ENCODE measurements at regions not wholly inside any gene's neighbourhood (a gene's known extent, or its start where the extent isn't known, plus 50 kb on each side); places are given as distances from the start of the nearest gene placed in this dataset.
"Not testable (repeated sequence)": the region's sequence is repeated elsewhere in the genome, so short reads cannot be mapped to it uniquely, and the experiment has no call there.

GRCh38 chr6:167470836-167471547 is 146.1 kb downstream of the TTLL2 start:
- DNase-seq (ENCODE audit: low spot score), result no peak

- DNase-seq (ENCODE audit: low spot score), result no peak
These were observed 146.7 kb downstream of the TTLL2 start for GRCh38 chr6:167471548-167471930.

- DNase-seq (ENCODE audit: low spot score), result no peak
These were observed 147.3 kb downstream of the TTLL2 start for GRCh38 chr6:167472148-167472547.

GRCh38 chr6:167472880-167473279 is 148.0 kb downstream of the TTLL2 start:
- no peak for DNase-seq (ENCODE audit: low spot score)

- DNase-seq (ENCODE audit: low spot score), result no peak
These were observed 149.3 kb downstream of the TTLL2 start for GRCh38 chr6:167474171-167474570.

GRCh38 chr6:167474725-167475124 is 149.8 kb downstream of the TTLL2 start:
- no peak for DNase-seq (ENCODE audit: low spot score)

- no peak for DNase-seq (ENCODE audit: low spot score)
These were observed 151.1 kb downstream of the TTLL2 start for GRCh38 chr6:167475947-167476346.

- DNase-seq (ENCODE audit: low spot score), result no peak
These were observed 152.1 kb downstream of the TTLL2 start for GRCh38 chr6:167476844-167477595.

- DNase-seq (ENCODE audit: low spot score), result no peak
These were observed 152.8 kb downstream of the TTLL2 start for GRCh38 chr6:167477688-167478087.

- no peak for DNase-seq (ENCODE audit: low spot score)
These were observed 154.4 kb downstream of the TTLL2 start for GRCh38 chr6:167479301-167479700.

- DNase-seq (ENCODE audit: low spot score), result no peak
These were observed 155.2 kb downstream of the TTLL2 start for GRCh38 chr6:167479901-167480648.

GRCh38 chr6:167481307-167481926 is 156.5 kb downstream of the TTLL2 start:
- DNase-seq (ENCODE audit: low spot score), result no peak

- not testable (repeated sequence) for DNase-seq (ENCODE audit: low spot score)
These were observed 157.9 kb downstream of the TTLL2 start for GRCh38 chr6:167482801-167483200.

GRCh38 chr6:167485186-167485978 is 160.5 kb downstream of the TTLL2 start:
- DNase-seq (ENCODE audit: low spot score), result no peak

GRCh38 chr6:167487749-167488664 is 163.1 kb downstream of the TTLL2 start:
- DNase-seq (ENCODE audit: low spot score), result no peak

GRCh38 chr6:167491438-167492099 is 166.7 kb downstream of the TTLL2 start:
- no peak for DNase-seq (ENCODE audit: low spot score)

GRCh38 chr6:167492100-167492449 is 167.2 kb downstream of the TTLL2 start:
- no peak for DNase-seq (ENCODE audit: low spot score)

- DNase-seq (ENCODE audit: low spot score), result no peak
These were observed 168.4 kb downstream of the TTLL2 start for GRCh38 chr6:167493310-167493709.

- no peak for DNase-seq (ENCODE audit: low spot score)
These were observed 169.3 kb downstream of the TTLL2 start for GRCh38 chr6:167493976-167494697.

Data from left forelimb (tissue), 1 donor.